ENCODE measurements at regions not wholly inside any gene's neighbourhood (a gene's known extent, or its start where the extent isn't known, plus 50 kb on each side); places are given as distances from the start of the nearest gene placed in this dataset.
A peak's percentile ranks its signal among the peaks of the same experiment; 100 is the strongest.

DNA sequence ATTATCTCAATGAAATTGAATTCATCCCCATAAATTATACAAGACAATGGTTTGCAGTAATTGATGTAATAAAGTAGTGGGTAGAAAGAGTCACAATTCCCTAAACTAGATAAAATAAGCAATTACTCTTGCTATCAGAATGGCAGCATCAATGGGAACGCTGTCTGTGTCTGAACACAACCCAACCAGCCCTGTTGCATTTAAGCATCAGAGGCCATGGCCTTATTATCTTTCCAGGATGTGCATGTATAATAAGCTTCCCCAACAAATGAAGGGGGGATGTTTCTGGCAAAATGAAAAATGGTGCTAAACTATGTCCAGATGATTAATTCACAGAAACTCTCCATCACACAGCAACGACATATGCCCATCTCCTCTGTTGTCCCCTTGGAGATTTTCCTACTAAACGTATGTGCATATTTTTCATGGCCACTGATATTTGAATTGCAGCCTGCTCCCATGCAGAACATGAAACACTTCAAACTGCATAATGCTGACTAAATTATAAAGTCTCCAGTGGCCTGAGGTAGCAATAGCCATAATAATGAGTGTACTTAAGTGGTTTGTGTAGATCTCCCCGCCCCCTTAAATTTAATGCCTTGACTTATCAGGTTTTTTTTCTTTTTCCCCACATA, 306.9 kb upstream of the ADAMTS16 start:
- no peak for DNase-seq (ENCODE audit: low spot score)

- no peak for DNase-seq (ENCODE audit: low spot score)
Observed at GRCh38 chr5:4837489-4838058, 302.6 kb upstream of the ADAMTS16 start.

DNA sequence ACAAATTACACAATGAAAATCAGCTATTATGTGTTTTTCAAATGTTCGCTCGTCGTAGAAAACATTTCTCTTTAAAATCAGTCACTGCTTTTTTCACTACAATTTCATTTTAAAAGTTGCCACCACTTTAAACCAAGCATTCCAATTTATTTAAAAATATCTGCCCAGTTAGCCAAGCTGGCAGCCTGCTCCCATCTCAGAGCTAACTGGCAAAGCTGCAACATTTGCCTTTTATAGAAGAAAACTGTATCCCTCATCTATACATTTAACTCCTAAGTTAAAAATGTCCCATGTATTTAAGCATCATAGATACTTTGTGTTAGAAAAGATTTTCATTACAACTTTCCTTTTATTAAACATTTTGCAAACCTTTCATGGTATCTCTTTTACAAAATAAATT, 294.9 kb upstream of the ADAMTS16 start:
- DNase-seq (ENCODE audit: low spot score), result no peak

- DNase-seq (ENCODE audit: low spot score), result no peak
Observed at GRCh38 chr5:4847766-4848165, 292.4 kb upstream of the ADAMTS16 start.

DNA sequence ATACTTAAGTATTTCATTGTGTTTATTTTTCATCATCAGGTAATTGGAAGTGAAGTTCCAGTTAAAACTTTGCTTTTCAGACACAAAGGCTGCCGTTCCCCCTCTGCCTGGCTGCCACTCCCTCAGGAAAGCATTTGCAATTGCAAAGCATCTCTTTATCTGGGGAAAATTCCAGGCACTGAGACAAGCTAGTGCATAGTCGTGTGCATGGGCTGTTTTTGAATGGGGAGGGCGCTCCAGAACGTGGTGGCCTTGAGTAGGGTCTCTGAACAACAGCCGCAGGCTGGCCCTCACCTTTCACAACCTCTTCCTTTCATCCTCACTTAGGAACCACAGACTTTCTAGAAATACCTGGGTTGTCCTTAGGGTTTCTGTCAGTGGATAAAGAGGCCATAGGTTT, 285.1 kb upstream of the ADAMTS16 start:
- DNase-seq (ENCODE audit: low spot score), result no peak

DNA sequence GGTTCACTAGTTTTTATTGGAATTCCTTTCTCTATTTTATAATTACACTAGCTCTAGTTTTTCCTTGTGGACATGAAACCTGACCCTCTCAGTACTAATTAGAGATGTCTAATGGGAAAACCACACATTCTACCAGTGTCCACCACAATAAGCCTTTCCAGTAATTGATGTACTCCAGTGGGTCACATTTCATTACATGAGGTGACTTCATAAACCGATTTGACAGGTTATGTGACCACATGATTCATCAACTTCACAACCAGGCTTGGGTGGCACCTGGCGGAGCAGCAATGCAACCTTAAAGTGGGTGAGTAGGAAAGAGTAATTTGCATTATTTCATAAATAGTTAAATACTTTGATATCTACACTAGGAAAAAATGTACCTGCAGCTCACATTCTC, 284.2 kb upstream of the ADAMTS16 start:
- no peak for DNase-seq (ENCODE audit: low spot score)

GRCh38 chr5:4857761-4858160, 282.4 kb upstream of the ADAMTS16 start:
- DNase-seq (ENCODE audit: low spot score), result no peak

DNA sequence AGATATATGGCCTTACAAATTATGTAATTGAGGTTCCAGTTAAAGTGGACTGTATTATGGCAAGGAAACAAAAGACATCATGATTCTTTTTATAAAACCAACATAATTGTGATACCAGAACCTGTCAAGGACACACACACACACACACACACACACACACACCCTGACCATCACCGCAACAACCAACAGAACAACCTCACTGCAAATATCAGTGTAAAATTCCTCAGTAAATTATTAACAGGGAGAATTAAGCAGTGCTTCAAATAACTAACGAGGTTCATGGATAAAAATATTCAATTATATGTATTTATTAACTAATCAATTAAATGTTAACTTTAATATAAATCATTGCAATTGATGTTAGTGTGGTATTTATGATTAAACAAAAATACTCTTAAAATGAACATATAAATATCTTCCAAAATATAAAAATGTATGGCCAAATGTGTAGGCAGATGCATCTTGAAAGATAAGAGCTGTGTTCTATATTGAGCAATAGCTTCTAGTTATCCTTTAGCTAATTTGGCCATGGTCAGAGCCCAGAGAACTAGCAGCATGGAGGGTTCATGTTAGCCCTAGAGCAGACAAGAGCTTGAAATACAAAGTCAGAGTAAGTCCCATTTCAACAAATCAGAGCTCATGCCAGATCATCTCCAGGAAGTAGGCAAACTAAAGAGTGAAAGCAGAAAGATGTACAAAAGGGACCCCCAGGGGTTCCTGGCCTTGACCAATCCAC, 280.5 kb upstream of the ADAMTS16 start:
- DNase-seq (ENCODE audit: low spot score), result no peak

GRCh38 chr5:4860631-4861030, 279.5 kb upstream of the ADAMTS16 start:
- DNase-seq (ENCODE audit: low spot score), result no peak

DNA sequence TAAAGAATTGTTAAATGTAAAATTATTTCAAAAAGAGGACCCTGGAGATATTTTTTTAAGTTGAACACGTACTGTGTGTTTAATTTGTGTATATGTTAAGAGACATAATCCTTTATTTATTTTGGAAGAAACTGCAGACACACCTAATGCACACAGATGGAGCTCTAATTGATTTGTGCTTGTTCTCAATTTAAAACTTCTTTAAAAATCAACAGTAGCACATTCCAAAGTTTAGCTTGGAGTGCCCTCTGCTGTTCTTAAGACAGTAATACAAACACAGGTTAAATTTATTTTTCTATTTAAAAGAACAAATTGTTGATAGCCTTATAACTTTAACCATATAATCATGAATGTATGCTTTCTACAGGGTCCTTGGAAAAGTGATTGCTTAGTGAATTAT, 277.6 kb upstream of the ADAMTS16 start:
- DNase-seq (ENCODE audit: low spot score), result peak; percentile 62

GRCh38 chr5:4866131-4866659, 273.9 kb upstream of the ADAMTS16 start:
- DNase-seq (ENCODE audit: low spot score), result no peak

GRCh38 chr5:4866817-4867216, 273.3 kb upstream of the ADAMTS16 start:
- no peak for DNase-seq (ENCODE audit: low spot score)

DNA sequence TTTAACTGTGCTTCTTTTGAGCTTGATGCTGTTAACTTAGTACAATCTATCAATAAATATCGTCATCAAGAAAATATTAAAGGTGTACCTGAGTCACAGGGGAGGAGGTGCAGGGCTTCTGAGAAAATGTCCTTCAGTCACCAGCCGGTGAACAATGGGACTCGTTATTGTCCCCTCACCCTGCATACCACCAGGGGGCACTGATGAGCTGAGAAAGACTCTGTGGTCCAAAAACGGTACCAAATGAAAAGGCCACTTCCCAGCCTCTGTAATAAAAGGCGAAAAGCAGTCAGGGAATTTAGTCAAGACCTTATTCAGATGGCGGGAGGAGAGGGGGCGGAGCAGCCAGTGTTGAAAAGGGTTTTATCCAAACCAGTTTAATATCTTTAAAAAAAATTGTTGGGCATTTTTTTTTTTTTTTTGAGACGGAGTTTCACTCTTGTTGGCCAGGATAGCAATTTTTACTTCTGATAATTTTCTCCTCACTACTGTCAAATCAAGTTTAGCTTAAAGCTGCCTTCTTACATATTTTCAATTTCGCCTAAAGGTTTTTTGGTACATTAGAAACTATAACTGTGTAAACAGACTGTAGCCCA, 271.9 kb upstream of the ADAMTS16 start:
- peak; percentile 37 for DNase-seq (ENCODE audit: low spot score)

DNA sequence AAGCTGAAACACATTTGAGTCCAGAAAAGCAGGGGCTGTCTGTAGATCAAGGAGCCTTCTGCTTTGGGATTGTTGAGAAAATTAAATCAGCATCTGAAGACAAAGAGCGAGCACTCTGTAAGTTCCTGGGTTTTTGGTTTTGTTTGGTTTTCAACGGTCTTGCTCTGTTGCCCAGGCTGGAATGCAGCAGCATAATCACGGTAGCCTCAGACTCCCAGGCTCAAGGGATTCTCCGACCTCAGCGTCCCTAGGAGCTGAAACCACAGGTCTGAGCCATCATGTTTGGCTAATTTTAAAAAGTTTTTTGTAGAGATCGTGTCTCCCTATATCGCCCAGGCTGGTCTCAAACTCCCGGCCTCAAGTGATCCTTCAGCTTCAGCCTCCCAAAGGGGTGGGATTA, 266.5 kb upstream of the ADAMTS16 start:
- DNase-seq (ENCODE audit: low spot score), result no peak

GRCh38 chr5:4874097-4874496, 266.0 kb upstream of the ADAMTS16 start:
- DNase-seq (ENCODE audit: low spot score), result no peak

- DNase-seq (ENCODE audit: low spot score), result no peak
Observed at GRCh38 chr5:4875942-4876341, 264.2 kb upstream of the ADAMTS16 start.

- DNase-seq (ENCODE audit: low spot score), result no peak
Observed at GRCh38 chr5:4876804-4877203, 263.3 kb upstream of the ADAMTS16 start.

- DNase-seq (ENCODE audit: low spot score), result no peak
Observed at GRCh38 chr5:4877579-4877978, 262.6 kb upstream of the ADAMTS16 start.

GRCh38 chr5:4879075-4879474, 261.1 kb upstream of the ADAMTS16 start:
- no peak for DNase-seq (ENCODE audit: low spot score)

DNA sequence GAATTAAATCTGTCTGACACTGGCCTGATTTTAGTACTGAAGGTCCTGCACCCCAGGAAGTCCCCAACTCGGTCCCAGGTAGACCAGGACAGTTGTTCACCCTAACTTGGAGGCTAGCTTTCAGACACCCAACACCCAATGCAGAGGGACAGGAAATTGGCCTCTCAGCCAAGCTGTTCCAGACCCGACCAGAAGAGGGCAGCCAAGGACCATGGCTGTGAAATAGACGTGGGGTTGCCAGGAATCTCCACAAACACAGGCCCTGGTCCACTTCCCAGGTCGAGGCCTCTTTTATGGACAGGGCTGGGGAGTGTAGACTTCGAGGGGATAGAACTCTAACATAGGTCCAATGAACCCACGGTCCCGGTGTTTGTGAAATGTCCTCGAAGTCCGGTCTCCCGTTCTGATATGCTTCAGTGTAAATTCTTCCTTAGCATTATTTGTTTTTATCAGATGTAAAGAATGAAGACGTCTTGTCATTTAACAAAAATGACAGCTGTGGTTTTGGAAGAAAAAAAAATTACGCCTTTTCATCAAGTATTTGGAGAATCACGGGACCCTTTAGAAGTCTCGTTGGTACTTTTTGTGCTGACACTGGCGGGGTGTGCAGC, 260.3 kb upstream of the ADAMTS16 start:
- peak; percentile 55 for DNase-seq (ENCODE audit: low spot score)

- DNase-seq (ENCODE audit: low spot score), result no peak
Observed at GRCh38 chr5:4880304-4880741, 259.8 kb upstream of the ADAMTS16 start.

DNA sequence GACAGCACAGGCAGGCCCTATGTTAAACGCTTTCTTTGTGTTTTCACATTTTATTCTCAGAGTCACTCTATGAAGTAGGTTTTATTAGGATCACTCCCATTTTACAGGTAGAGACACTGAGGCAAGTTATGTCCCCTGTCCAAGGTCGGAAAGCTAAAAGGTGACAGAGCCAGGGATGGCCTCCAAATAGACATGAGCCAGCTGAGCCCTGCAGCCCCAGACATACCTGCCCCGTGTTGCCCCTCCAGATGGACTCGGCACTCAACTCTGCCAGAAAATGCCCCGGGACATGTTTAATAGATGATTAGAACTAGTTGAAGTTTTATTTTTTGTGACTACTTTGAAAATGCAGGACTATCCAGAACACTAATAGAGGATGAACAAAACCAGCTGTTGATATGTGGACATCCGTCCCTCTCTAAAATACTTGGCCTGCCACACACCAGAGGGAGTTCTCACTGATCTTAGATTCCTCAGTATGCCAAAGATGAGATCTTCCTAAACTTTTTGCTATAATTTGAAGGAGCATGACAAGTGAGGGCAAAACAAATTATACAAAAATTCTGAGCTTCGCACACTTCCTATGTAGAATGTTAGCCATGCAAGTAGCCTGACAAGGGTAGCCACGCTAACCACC, 258.6 kb upstream of the ADAMTS16 start:
- no peak for DNase-seq (ENCODE audit: low spot score)

Measured in kidney capillary endothelial cell (primary cell).